Immature natural killer cell (primary cell): ENCODE measurements at regions not wholly inside any gene's neighbourhood (a gene's known extent, or its start where the extent isn't known, plus 50 kb on each side); places are given as distances from the start of the nearest gene placed in this dataset.

ENCODE experiments used
- DNase-seq, 3 donors: peaks; one replicate each; pipeline ENCODE4 v3.0.0; 2022; ENCODE audit warnings: mixed read lengths in 1 of 3
- H3K27ac Mint-ChIP-seq, 6 donors: one replicate each; pipeline ENCODE4 v1.8.0; 2020; ENCODE audit warnings: mixed read lengths in 6 of 6, mild to moderate bottlenecking in 5 of 6, inconsistent platforms in 4 of 6, moderate library complexity in 3 of 6
- H3K27me3 Mint-ChIP-seq, 3 donors: one replicate each; pipeline ENCODE4 v1.8.0; 2020 to 2021; ENCODE audit warnings: low read depth in 3 of 3, mild to moderate bottlenecking in 3 of 3, mixed read lengths in 3 of 3, moderate library complexity in 3 of 3, inconsistent platforms in 1 of 3
- H3K36me3 Mint-ChIP-seq, 3 donors: one replicate each; pipeline ENCODE4 v1.8.0; 2020; ENCODE audit warnings: mixed read lengths in 3 of 3, inconsistent platforms in 2 of 3, mild to moderate bottlenecking in 2 of 3
- H3K4me1 Mint-ChIP-seq, 2 donors: one replicate each; pipeline ENCODE4 v1.8.0; 2020; ENCODE audit warnings: inconsistent platforms in 2 of 2, mild to moderate bottlenecking in 2 of 2, mixed read lengths in 2 of 2, moderate library complexity in 1 of 2
- H3K4me3 Mint-ChIP-seq, 5 donors: one replicate each; pipeline ENCODE4 v1.8.0; 2020; ENCODE audit warnings: mild to moderate bottlenecking in 5 of 5, mixed read lengths in 5 of 5, inconsistent platforms in 3 of 5, moderate library complexity in 3 of 5
- H3K9me3 Mint-ChIP-seq, 6 donors: one replicate each; pipeline ENCODE4 v1.8.0; 2020; ENCODE audit warnings: mild to moderate bottlenecking in 6 of 6, mixed read lengths in 6 of 6, inconsistent platforms in 4 of 6, moderate library complexity in 3 of 6

DNA sequence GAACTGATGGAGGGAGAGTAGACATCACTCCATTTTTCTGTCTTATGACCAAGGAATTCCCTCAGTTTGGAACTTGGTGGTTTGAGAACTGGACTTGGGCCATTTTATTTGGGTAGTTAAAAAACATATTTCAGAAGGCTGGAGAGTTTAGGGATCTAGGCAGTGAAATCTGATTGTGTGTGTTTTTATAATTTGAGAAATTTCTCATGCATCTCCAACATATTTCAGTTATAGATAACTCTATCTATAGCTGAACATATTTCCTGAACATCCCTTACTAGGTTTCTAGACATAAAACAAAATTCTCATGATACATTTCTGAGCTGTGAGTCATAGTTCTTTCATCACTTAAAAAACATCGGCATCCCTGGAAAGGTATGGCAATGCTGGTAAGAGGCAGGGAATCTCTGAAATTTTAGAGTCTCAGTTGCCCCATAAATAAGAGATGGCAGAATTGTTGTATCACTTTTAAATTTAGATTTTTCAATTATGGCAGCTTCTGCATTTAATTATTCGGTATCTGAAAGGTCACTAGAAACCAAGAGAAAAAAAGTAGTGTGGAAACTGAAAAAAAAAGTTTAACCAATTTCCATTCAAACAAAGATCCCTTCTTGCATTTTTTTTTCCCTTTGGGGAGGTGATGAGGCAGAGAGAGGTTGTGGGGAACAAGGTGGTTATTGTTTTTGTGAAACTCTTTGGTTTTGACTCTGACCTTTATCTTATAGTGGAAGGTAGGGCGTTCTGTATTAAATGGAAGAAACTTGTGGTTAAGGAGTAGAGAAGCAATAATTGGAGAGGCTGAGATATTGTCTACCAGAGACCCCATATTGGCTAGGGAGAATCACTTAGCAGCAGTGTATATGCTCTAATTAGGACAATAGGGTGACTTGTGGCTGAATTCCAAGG lies 102.9 kb downstream of the FASLG start:
- Mint-ChIP-seq H3K36me3 (no peaks in the 10 kb centered on the region), H3K4me3 (no peak overlapping the region), H3K27me3 (peaks cover 0 to 2% (median 0%) of the 10 kb centered on the region in 3 donors), H3K4me1 (no peaks in the 10 kb centered on the region), H3K27ac (no peak overlapping the region), H3K9me3 (peaks cover 0 to 2% (median 0%) of the 10 kb centered on the region in 6 donors)
- DNase-seq = no peak

DNA sequence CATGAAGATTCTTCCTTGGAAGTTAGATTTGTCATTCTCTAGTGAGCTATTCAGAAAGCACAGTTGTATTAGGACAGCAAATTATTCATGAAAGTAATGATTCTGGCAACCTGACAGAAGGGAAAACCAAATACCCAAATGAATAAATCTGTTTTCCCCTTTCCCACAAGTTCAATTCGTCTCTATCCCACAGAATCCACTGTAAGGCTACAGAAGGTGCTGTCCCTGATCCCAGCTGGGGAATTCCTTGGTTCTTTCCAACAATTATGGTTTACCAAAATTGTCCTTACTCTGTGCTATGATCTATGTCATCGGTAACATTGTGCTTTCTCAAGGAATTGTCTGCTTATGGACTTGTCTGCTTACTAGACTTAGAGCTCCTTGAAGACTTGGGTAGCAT lies 104.2 kb downstream of the FASLG start:
- no peaks in the 10 kb centered on the region for H3K36me3 Mint-ChIP-seq
- no peak overlapping the region for H3K27ac Mint-ChIP-seq
- H3K9me3 Mint-ChIP-seq = peaks cover 0 to 2% (median 0%) of the 10 kb centered on the region in 6 donors
- H3K27me3 Mint-ChIP-seq = peaks cover 0 to 2% (median 0%) of the 10 kb centered on the region in 3 donors
- no peak overlapping the region for H3K4me3 Mint-ChIP-seq
- DNase-seq = no peak
- H3K4me1 Mint-ChIP-seq = no peaks in the 10 kb centered on the region

DNA sequence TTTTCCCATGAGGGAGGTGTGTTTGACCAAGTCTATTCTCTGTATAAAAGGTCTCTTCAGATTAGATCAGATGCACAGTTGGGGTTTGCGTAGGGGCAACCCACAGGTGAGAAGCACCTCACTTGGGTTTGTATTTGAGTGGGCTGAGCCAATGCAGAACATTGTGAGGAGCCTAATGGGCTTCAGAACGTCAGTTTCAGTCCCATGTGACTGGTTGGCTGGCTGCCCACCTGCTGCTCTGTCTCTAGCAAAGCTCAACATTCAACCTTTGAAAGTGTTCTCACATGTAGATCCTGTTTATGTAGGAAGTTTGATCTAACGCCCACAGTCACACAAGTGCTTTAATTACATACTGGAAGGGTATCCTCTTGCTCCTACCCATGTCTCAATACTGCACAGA lies 105.5 kb downstream of the FASLG start:
- no peak overlapping the region for H3K4me3 Mint-ChIP-seq
- H3K9me3 Mint-ChIP-seq = peaks cover 0 to 2% (median 0%) of the 10 kb centered on the region in 6 donors
- H3K27ac Mint-ChIP-seq = no peak overlapping the region
- H3K36me3 Mint-ChIP-seq = no peaks in the 10 kb centered on the region
- H3K27me3 Mint-ChIP-seq = peaks cover 0 to 2% (median 0%) of the 10 kb centered on the region in 3 donors
- no peaks in the 10 kb centered on the region for H3K4me1 Mint-ChIP-seq
- no peak for DNase-seq

DNA sequence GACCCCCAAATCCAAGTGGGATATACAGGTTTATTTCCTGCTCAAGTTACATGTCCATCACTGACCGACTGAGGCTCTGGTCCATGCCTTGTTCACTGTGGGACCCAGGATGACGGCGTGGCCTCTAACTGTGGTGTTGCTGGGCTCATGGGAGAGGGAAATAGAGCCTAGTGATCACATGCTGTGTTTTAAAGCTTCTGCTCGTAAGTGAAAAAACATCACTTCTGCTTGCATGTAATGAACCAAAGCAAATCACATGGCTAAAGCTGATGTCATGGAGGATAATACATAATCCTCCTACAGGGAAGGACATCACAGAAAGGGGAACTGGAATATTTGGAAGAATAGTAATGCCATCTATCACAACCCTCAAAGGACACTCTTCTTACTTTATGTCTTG lies 107.6 kb downstream of the FASLG start:
- H3K4me1 Mint-ChIP-seq = no peaks in the 10 kb centered on the region
- DNase-seq = no peak
- H3K27me3 Mint-ChIP-seq = peaks cover 0 to 2% (median 0%) of the 10 kb centered on the region in 3 donors
- no peaks in the 10 kb centered on the region for H3K36me3 Mint-ChIP-seq
- H3K9me3 Mint-ChIP-seq = no peaks in the 10 kb centered on the region
- H3K4me3 Mint-ChIP-seq = no peak overlapping the region
- no peak overlapping the region for H3K27ac Mint-ChIP-seq

DNA sequence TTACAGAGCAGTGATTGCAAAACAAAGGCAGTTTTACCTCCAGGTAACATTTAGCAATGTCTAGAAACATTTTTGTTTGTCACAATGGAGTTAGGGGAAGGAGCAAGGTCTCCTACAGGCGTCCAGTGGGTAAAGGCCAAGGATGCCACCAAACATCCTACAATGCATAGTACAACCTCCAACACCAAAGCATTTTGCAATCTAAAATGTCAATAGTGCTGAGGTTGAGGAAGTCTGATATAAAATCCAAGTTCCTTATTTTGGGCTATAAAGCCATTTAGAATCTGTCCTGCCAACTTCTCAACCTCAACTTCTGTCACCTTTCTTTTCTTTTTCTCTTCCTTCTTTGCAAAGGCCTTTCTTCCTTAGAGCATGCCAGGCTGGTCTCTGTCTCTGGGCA lies 111.2 kb downstream of the FASLG start:
- DNase-seq = no peak
- H3K4me1 Mint-ChIP-seq = no peaks in the 10 kb centered on the region
- H3K27me3 Mint-ChIP-seq = no peaks in the 10 kb centered on the region
- H3K9me3 Mint-ChIP-seq = no peaks in the 10 kb centered on the region
- H3K27ac Mint-ChIP-seq = no peak overlapping the region
- no peak overlapping the region for H3K4me3 Mint-ChIP-seq
- no peaks in the 10 kb centered on the region for H3K36me3 Mint-ChIP-seq

DNA sequence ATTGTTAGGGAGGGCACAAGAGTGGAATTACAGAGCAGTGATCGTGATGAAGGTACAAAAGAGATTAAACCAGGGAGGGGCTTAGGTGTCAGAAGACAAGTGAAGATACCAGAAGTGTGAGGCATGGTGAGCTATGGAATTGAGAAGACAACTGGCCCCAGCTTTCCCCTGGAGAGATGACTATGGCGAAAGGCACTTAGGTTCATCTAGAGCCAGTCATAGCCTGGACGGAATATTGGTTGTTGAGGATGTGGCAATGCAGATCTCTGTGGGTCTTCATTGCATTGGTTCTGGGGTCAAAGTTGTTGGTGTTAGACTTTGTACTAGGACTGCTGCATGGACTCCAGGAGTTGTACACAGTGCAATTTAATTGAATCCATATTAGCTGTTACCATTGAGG lies 115.7 kb downstream of the FASLG start:
- H3K27me3 Mint-ChIP-seq = no peaks in the 10 kb centered on the region
- no peak overlapping the region for H3K27ac Mint-ChIP-seq
- no peak for DNase-seq
- no peak overlapping the region for H3K4me3 Mint-ChIP-seq
- H3K9me3 Mint-ChIP-seq = no peaks in the 10 kb centered on the region
- peaks cover 10 to 12% of the 10 kb centered on the region in 2 donors for H3K4me1 Mint-ChIP-seq
- no peaks in the 10 kb centered on the region for H3K36me3 Mint-ChIP-seq

DNA sequence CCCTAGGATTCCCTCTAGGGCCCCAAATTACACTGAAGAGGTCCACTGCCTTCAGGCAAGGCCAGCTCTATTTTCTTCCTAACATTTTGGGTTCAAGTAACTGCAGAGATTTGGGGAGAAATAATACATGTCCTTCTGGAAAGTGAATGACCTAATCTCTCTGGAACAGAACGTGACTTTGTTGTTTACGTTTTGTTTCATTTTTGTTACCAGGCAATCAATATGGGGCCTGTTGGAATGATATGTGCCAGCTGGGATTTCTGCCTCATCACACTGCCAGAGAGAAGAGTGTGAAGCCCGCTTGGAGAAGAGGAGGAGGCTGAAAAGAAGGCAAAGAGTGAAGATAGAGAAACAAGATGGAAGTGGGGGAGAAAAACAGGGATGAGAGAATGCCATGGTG lies 116.7 kb downstream of the FASLG start:
- DNase-seq = no peak
- H3K4me3 Mint-ChIP-seq = no peak overlapping the region
- peaks cover 18 to 22% of the 10 kb centered on the region in 2 donors for H3K4me1 Mint-ChIP-seq
- H3K36me3 Mint-ChIP-seq = no peaks in the 10 kb centered on the region
- H3K9me3 Mint-ChIP-seq = no peaks in the 10 kb centered on the region
- no peaks in the 10 kb centered on the region for H3K27me3 Mint-ChIP-seq
- H3K27ac Mint-ChIP-seq = no peak overlapping the region

GRCh38 chr1:172776071-172776470 lies 117.2 kb downstream of the FASLG start:
- H3K4me1 Mint-ChIP-seq = peaks cover 23 to 27% of the 10 kb centered on the region in 2 donors
- H3K36me3 Mint-ChIP-seq = no peaks in the 10 kb centered on the region
- H3K27ac Mint-ChIP-seq = no peak overlapping the region
- no peak overlapping the region for H3K4me3 Mint-ChIP-seq
- no peak for DNase-seq
- H3K27me3 Mint-ChIP-seq = no peaks in the 10 kb centered on the region
- no peaks in the 10 kb centered on the region for H3K9me3 Mint-ChIP-seq

DNA sequence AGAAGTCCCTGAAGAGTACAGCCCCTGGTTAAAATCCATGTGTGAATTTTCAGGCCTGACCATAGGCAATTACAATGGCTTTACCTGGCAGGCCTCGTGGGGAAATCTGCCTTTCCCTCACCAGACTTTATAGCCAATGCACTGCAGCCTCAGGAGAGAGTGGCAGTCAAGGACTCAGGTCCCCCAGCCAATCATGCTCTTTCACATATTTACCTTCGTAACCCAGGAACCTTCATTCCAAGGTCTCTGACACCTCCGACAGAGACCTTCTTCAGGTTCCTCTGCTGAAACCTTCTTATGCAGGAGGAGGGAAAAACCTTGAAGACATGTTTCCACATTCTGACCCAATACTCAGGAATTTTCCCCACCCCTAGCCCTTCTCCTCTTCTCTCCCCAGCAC lies 118.9 kb downstream of the FASLG start:
- no peak overlapping the region for H3K27ac Mint-ChIP-seq

DNA sequence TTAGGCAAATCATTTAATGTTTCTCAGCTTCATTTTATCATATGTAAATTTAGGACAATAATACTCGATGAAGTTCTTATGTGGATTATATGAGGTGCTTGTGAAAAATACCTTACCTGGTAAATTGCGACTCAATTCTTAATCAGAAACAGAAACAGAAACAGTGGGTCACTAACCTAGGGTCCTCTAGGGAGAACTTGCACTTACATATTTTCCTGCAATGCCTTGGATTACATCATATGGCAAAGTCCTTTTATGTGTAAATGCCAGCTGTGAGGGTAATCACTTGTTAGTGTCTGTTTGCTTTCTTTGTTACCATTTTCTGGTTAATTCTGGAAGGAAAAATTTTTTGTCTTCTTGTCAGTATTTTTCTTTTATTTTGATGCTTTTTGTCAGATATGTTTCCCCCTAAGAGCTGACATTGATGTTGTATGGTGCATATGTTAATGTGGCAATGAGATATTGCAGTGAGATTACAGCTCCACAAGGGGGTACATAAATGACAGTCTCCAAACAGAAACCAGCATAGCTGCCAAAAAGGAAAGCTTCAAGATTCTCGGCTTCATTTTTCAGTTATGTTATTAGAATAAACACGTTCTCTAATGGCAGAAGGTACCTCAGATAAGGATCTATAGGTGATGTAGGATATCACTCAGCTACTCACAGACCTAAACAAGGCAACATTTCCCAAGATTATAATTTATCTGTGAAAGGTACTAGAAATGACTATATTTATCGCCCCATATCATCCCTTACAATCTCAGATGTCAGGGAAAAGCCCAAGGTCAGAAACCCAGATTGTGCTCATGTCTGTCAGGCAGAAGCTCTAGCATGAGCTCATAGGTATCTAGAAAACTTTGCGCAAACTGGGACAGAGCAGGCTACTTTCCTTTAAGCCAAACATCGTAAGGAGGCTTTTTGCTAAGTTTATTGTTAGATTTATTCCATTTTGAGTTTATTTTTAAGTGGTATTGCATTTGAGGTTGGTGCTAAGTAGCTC lies 119.9 kb downstream of the FASLG start:
- no peaks in the 10 kb centered on the region for H3K9me3 Mint-ChIP-seq
- peak overlapping the region in 5 of 6 donors; percentile 18 to 70 (median 57) for H3K27ac Mint-ChIP-seq
- H3K36me3 Mint-ChIP-seq = no peaks in the 10 kb centered on the region
- H3K4me3 Mint-ChIP-seq = peak overlapping the region; percentile 67 to 76 (median 73)
- peaks cover 0 to 2% (median 0%) of the 10 kb centered on the region in 3 donors for H3K27me3 Mint-ChIP-seq
- peak; percentile 25 to 40 (median 40) for DNase-seq
- H3K4me1 Mint-ChIP-seq = peaks cover 37 to 46% of the 10 kb centered on the region in 2 donors

More for the DNA sequence above, 118.9 kb downstream of the FASLG start:
- Mint-ChIP-seq H3K27me3 (peaks cover 0 to under 1% (median 0%) of the 10 kb centered on the region in 3 donors), H3K4me1 (peaks cover 37 to 44% of the 10 kb centered on the region in 2 donors), H3K4me3 (no peak overlapping the region), H3K9me3 (no peaks in the 10 kb centered on the region), H3K36me3 (no peaks in the 10 kb centered on the region)
- DNase-seq = no peak

- H3K27ac Mint-ChIP-seq = peak overlapping the region in 4 of 6 donors; percentile 18 to 70 (median 58)
- no peaks in the 10 kb centered on the region for H3K36me3 Mint-ChIP-seq
- peak overlapping the region in 3 of 5 donors; percentile 67 to 73 (median 71) for H3K4me3 Mint-ChIP-seq
- no peak for DNase-seq
- H3K27me3 Mint-ChIP-seq = peaks cover 0 to 2% (median 2%) of the 10 kb centered on the region in 3 donors
- no peaks in the 10 kb centered on the region for H3K9me3 Mint-ChIP-seq
- H3K4me1 Mint-ChIP-seq = peaks cover 37 to 46% of the 10 kb centered on the region in 2 donors
Observed at GRCh38 chr1:172779491-172779890, 120.6 kb downstream of the FASLG start.

GRCh38 chr1:172781513-172782140 lies 122.7 kb downstream of the FASLG start:
- no peaks in the 10 kb centered on the region for H3K36me3 Mint-ChIP-seq
- H3K9me3 Mint-ChIP-seq = peaks cover 0 to 1% (median 0%) of the 10 kb centered on the region in 6 donors
- H3K4me1 Mint-ChIP-seq = peaks cover 37 to 53% of the 10 kb centered on the region in 2 donors
- DNase-seq = peak; percentile 14 to 25 (median 23)
- peak overlapping the region; percentile 30 to 49 (median 38) for H3K4me3 Mint-ChIP-seq
- peaks cover 0 to 2% (median 2%) of the 10 kb centered on the region in 3 donors for H3K27me3 Mint-ChIP-seq
- peak overlapping the region; percentile 3 to 79 (median 62) for H3K27ac Mint-ChIP-seq

DNA sequence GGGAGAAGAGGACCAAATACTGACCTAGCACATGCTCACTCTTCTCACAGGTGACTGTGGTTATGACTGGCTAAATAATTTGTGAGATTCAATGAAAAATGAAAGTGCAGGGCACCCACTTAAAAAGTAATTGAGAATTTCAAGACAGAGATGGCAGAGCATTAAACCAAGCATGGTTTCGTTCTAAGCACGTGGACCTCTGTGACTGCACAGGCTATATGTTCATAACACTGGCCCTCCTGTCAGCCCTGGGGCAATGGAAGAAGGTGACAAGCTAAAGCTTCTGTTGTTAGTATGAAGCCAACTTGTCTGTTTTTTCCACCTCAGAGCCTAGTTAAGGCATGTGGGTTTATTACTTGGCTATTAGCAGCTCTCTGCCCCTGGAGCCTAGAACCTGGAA lies 130.9 kb downstream of the FASLG start:
- Mint-ChIP-seq H3K36me3 (no peaks in the 10 kb centered on the region), H3K27me3 (peaks cover 0 to 3% (median 3%) of the 10 kb centered on the region in 3 donors), H3K9me3 (peaks cover 0 to 1% (median 0%) of the 10 kb centered on the region in 6 donors), H3K27ac (peak overlapping the region in 3 of 6 donors; percentile 19 to 64 (median 51)), H3K4me3 (no peak overlapping the region), H3K4me1 (peaks cover 18 to 27% of the 10 kb centered on the region in 2 donors)
- DNase-seq = no peak
